Retina (tissue), 1 donor: ENCODE measurements at regions not wholly inside any gene's neighbourhood (a gene's known extent, or its start where the extent isn't known, plus 50 kb on each side); places are given as distances from the start of the nearest gene placed in this dataset.
A peak's percentile ranks its signal among the peaks of the same experiment; 100 is the strongest.

ENCODE experiments used
- DNase-seq: peaks from one replicate; pipeline ENCODE4 v3.0.0-alpha.2; 2016

DNA sequence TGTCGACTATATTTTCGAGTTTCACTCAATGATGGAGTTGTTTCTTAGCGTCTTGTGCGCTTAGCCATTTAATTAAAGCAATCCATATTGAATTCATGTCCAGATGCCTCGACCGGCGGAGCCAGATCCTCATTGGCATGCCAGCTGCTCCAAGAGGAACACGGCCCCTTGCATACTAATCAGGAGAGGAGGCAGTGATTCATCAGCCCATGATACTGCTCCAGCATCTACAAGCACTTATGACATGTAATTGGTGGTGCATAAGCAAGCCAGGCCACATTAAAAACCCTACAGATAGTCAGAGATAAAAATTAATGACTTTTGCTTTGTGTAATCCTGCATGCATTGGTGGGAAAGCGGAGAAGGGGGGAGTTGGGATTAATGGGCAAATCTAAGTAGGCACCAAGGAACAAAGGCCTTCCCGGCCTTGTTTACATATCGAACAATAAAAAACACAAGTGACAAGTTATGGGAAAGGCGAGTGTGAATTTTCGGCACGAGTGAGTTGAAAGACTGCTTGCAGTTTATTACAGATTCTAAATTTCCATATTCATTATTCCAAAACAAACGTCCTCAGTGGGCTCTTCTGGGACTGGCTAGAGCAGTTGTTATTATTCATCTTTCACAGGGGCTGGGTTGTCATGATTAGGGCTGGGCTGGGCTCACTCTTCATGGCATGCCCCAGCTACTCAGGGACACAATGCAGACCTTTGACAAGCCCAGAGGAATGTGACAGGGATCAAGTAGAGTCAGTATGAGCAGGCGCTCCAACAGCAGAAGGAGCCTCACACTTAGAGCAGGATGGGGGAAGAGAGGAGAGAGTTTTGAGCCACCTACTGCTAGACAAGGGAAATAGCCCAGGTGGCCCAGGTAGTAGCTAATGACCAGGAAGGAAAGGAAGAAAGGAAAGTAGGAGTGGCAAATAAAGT lies 281.7 kb upstream of the ZFHX3 start:
- DNase-seq, result peak; percentile 47

DNA sequence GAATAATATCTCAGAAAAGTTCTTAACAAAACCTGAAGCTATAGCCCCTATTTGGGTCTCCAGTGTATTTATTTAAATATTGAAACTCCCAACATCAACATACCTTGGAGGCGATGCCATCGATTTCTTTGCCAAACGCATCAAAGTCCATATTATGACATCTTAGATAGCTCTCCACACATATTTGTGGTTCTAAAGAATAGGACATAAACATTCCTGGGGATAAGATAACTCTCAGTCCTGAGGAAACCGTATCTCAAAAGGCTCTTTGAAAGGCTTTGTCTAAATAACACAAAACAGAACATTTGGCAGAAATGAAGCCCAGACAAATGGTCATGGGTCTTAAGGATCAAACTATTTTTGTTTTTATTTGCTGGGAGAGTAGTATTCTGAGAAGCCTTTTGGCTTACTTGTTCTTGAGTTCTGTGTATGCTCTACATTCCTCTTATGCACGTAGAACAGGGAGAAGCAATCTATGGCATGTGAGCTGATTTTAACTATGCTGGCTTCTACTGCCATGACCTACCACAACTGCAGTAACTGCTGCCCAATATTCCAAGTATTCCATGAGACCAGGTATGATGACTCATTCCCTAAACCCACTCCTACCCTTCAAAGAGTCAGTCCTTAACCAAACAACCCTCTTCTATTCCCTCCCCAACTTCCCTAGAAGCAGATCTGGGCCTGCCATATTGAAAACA lies 279.0 kb upstream of the ZFHX3 start:
- no peak for DNase-seq

GRCh38 chr16:73326221-73326620 lies 278.3 kb upstream of the ZFHX3 start:
- DNase-seq, result no peak

DNA sequence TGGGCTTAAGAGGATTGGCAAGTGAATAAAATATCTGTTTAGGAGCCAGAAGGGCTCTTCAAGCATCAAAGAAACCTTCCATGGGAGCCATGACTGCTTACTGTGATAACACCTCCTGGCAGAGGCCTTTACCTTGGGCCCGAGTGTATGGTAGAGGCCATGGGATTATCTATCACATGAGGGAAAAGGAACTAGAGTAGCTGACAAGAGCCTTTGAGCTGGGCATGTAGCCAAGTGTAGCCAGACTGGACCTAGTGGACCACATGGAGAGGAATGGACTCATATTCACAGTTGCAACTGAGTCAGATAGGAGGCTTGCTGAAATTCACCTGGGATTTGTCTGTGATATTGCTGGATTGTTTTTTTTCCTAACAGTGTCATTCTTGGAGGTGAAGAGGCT lies 276.0 kb upstream of the ZFHX3 start:
- no peak for DNase-seq

GRCh38 chr16:73322856-73323255 lies 274.9 kb upstream of the ZFHX3 start:
- DNase-seq, result no peak

DNA sequence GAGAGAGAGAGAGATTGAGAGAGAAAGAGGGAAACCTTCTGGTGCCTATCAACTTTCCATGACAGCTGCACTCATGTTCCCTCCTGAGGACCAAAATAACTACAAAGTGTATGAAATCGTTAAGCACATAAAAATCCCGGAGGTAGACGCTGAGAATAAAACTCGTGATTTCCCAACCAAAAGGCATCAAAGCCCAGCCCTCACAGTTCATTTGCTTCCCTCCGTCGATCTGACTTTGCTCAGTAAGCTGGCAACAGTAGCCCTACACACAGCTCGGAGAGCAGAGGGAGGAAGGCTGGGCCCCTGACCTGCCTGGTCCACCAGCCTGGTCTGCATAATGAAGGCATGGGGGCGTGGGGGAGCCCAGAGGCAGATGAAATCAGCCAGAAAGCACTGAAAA lies 273.9 kb upstream of the ZFHX3 start:
- peak; percentile 36 for DNase-seq

- DNase-seq, result no peak
These were observed 271.8 kb upstream of the ZFHX3 start for GRCh38 chr16:73319737-73320136.

DNA sequence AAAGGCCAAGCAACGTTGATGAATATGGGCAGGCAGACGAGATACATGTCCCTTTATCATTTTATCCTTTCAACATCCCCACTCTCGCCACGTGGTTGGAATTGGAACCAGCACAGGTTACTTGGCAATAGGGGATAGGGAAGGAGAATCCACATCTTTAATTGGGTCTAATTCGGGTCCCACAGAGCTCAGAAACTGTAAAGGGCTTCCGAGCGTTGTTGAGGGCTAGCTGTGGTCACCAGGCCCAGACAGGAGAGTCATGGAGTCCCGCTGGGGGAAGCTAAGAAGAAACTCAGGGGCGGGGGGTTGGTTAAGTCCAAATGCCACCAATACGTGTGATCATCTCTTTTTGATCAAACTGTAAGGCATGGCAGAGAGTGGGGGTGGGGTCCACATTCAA lies 271.3 kb upstream of the ZFHX3 start:
- peak; percentile 34 for DNase-seq

- DNase-seq, result peak; percentile 65
These were observed 269.5 kb upstream of the ZFHX3 start for GRCh38 chr16:73317321-73317857.

DNA sequence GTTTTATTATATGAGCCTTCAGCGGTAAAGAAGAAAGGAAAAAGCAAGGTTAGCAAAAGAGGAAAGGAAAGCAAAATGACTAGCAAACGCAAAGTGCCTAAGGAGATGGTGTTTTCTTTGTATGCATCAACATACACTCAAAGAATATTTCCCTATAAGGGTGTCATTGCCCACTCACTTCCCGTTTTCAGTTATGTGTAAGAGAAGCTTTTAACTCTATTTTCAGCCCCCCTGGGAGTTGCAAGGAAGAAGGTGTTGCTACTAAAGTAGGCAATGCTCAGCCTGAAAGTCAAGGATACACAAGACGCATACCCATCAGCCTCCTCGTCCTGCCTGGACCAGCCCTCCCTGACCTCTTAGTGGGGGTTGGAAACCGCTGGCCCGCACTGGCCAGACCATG lies 267.7 kb upstream of the ZFHX3 start:
- DNase-seq, result peak; percentile 22

DNA sequence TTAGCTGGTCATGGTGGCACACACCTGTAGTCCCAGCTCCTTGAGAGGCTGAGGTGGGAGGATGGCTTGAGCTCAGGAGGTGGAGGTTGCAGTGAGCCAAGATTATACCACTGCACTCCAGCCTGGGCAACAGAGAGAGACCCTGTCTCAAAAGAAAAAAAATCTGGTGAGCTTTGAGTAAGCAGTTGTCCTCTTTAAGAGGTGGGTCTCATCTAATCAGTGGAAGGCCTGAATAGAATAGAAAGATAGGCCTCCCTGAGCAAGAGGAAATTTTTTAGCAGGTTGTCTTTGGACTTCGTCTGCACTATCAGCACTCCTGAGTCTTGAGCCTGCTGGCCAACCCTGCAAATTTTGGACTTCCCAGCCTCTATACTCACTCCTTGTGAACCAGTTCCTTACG lies 266.0 kb upstream of the ZFHX3 start:
- no peak for DNase-seq

GRCh38 chr16:73311857-73312723 lies 264.2 kb upstream of the ZFHX3 start:
- DNase-seq, result no peak

- no peak for DNase-seq
These were observed 260.8 kb upstream of the ZFHX3 start for GRCh38 chr16:73308771-73309170.

GRCh38 chr16:73306901-73307413 lies 259.0 kb upstream of the ZFHX3 start:
- DNase-seq, result no peak

DNA sequence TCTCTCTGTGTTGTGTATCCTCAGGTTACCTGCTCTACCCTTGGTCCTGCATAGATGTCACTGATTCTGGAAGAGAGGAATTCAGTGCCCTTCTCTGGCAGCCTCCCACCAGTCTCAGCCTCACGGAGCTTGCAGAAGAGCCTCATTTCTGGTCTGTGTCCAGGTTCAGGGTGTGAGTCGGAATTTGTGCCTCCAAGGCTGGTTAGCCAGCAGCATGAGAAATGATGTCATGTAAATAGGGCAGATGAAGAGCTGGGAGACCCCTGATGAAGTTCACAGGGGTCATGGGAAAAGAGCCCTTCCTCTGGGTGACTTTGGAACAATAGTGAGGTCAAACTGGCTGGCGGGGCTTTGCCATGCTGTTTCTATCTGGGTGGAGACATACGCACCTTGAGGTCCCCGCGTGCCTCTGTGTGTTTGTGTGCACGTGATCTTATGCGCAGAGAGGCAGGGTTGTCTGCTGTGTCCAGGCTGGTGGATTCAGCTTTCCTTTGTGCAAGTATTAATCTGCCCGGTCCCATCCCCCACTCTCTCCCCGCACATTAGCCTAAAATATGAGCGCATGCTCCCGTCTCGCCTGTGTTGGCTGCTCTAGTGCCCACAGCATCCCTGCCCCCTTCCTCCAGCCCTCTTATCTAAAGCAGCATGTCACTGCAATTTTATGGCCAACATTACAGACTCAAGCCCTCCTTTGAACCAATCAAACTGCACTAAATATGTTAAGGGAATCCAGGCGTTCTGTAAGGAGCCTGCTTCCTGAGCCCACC lies 256.3 kb upstream of the ZFHX3 start:
- DNase-seq, result peak; percentile 81

DNA sequence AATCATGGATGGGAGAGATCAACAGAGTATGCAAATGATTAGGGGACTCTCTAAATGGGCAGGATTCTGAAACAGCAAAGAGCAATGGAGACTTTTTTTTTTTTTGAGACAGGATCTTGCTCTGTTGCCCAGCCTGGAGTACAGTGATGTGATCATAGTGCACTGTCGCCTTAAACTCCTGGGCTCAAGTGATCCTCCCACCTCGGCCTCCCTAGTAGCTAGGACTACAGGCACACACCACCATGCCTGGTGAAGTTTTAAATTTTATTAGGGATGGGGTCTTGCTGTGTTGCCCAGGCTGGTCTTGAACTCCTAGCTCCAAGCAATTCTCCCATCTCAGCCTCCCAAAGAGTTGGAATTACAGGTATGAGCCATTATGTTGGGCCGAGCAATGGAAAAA lies 255.0 kb upstream of the ZFHX3 start:
- no peak for DNase-seq

DNA sequence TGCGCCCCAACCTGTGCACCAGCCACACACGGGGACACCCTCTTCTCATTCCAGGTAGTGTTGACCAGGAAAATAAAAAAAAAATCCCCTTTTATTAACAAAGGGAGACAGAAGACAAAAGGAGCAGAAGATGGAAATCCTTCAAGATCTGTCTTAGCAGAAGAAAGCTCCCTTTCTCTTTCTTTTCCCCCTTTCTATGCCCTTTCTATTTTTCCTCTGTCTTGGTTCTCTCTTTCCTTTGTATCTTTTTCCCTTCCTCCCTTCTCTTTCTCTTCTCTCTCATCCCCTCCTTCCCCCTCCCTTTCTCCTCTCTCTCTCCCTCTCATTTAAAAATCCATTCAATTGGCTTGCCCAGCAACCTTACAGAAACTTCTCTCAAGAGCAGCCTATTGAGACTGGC lies 254.1 kb upstream of the ZFHX3 start:
- DNase-seq, result no peak

- peak; percentile 52 for DNase-seq
These were observed 251.4 kb upstream of the ZFHX3 start for GRCh38 chr16:73299346-73299745.

DNA sequence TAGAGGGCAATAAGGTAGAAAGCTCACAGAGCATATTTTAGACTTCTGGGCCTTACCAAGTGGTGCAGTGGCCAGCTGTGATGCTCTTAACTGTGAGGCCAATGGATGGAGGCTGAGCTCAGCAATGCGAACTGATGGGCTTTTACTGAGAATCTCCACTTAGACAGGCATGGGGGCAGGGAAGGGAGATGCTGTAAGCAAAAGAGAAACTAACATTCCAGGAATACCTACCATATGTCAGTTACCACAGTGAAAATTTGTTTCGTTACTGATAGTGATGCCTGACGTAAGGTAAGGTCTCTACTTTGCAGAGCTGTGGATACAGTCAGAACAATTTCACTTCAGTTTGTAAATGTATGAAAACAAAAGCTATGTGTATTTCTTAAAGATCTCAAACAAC lies 250.6 kb upstream of the ZFHX3 start:
- DNase-seq, result no peak

GRCh38 chr16:73290258-73290657 lies 242.3 kb upstream of the ZFHX3 start:
- DNase-seq, result no peak

DNA sequence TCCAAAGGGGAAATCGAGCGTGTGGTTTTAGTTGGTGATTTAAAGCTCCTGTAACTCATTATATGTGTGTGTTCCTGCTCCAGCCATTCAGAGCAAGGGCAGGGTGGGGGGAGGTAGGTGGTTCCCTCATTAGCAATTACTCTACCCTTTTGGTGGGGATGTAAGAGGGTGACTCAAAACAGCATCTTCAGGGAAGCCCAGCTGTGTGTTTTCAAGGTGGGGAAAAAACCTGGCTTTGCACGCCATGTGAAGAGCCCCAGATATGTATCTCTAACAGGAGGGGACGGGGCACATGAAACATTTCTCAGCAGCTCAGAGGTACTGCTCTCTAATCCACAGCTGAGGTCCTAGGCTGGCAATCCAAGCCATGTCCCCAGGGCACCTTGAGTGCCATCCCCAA lies 241.3 kb upstream of the ZFHX3 start:
- DNase-seq, result peak; percentile 69

DNA sequence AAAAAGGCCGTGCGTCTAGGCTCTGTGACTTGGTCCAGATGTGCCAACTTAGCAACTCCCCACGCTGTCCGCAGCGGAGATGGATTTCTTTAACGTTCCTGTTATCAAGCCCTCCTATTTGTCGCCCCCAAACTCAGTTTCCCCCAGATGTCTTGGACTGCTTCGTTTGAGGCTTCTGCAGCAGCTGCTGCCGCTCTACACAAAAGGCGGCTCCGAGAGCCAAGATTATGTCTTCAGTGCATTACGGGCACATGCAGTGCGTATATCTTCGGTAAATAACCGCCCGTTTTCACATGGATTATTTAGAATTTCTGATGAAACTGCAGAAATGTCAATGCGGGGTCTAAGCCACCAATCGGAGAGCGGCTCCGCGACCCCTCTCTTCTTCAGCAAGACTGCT lies 240.6 kb upstream of the ZFHX3 start:
- DNase-seq, result peak; percentile 44
